GM23338 (cell line): ENCODE measurements at regions not wholly inside any gene's neighbourhood (a gene's known extent, or its start where the extent isn't known, plus 50 kb on each side); places are given as distances from the start of the nearest gene placed in this dataset.

Experiments
- ATAC-seq: fragments of 200-7000 bp; cut with Tn5 transposase; 3 replicates; pipeline ENCODE4 v1.9.1; 2020
- DNase-seq: peaks from one replicate; pipeline ENCODE4 v3.0.0-alpha.2; 2015; ENCODE audit warnings: low spot score
- H2AFZ ChIP-seq: fragments of 200-600 bp; sonication (generic); 2 replicates; pipeline ENCODE4 v1.8.0; 2016; ENCODE audit warnings: antibody characterized with exemption, mild to moderate bottlenecking, moderate library complexity
- H3F3A ChIP-seq: fragments of 200-600 bp; sonication (generic); replicated peaks from 2 replicates; pipeline ENCODE4 v1.8.0; 2017; ENCODE audit warnings: antibody characterized with exemption, mixed run types, low read depth
- H3K27ac ChIP-seq: fragments of 200-600 bp; sonication (generic); 2 replicates; pipeline ENCODE4 v1.6.1; 2016; ENCODE audit warnings: low read depth
- H3K27me3 ChIP-seq: fragments of 200-600 bp; sonication (generic); 2 replicates; pipeline ENCODE4 v1.8.0; 2016; ENCODE audit warnings: mild to moderate bottlenecking, mixed run types, moderate library complexity; ENCODE audit not compliant: insufficient read depth
- H3K36me3 ChIP-seq: fragments of 200-600 bp; sonication (generic); 2 replicates; pipeline ENCODE4 v1.8.0; 2016; ENCODE audit warnings: mild to moderate bottlenecking; ENCODE audit not compliant: insufficient read depth
- H3K4me1 ChIP-seq: fragments of 200-600 bp; sonication (generic); 2 replicates; pipeline ENCODE4 v1.8.0; 2016; ENCODE audit warnings: mild to moderate bottlenecking, moderate library complexity; ENCODE audit not compliant: insufficient read depth
- H3K4me2 ChIP-seq: fragments of 200-600 bp; sonication (generic); 2 replicates; pipeline ENCODE4 v1.7.1; 2017; ENCODE audit warnings: mixed run types
- H3K4me3 ChIP-seq: fragments of 200-600 bp; sonication (generic); 2 replicates; pipeline ENCODE4 v1.6.1; 2016; ENCODE audit warnings: mixed run types
- H3K79me2 ChIP-seq: fragments of 200-600 bp; sonication (generic); replicated peaks from 2 replicates; pipeline ENCODE4 v1.8.0; 2017; ENCODE audit warnings: mild to moderate bottlenecking; ENCODE audit not compliant: insufficient read depth
- H3K9me2 ChIP-seq: fragments of 200-600 bp; sonication (generic); 2 replicates; pipeline ENCODE4 v1.8.0; 2017; ENCODE audit not compliant: insufficient read depth
- H4K20me1 ChIP-seq: fragments of 200-600 bp; sonication (generic); replicated peaks from 2 replicates; pipeline ENCODE4 v1.8.0; 2017; ENCODE audit warnings: mild to moderate bottlenecking; ENCODE audit not compliant: insufficient read depth
- H3K27ac Mint-ChIP-seq: 2 replicates; pipeline ENCODE4 v1.8.0; 2020; ENCODE audit warnings: inconsistent platforms, mild to moderate bottlenecking, moderate library complexity, mixed read lengths
- H3K27me3 Mint-ChIP-seq: 3 replicates; pipeline ENCODE4 v1.8.0; 2022; ENCODE audit warnings: low read depth, mild to moderate bottlenecking, moderate library complexity, mixed read lengths, inconsistent platforms; ENCODE audit not compliant: insufficient read depth, poor library complexity
- H3K36me3 Mint-ChIP-seq: 3 replicates; pipeline ENCODE4 v1.8.0; 2021; ENCODE audit warnings: low read depth, mild to moderate bottlenecking, inconsistent platforms, moderate library complexity, mixed read lengths
- H3K4me1 Mint-ChIP-seq: 3 replicates; pipeline ENCODE4 v1.8.0; 2020; ENCODE audit warnings: mild to moderate bottlenecking, inconsistent platforms, mixed read lengths
- H3K4me3 Mint-ChIP-seq: 3 replicates; pipeline ENCODE4 v1.8.0; 2021; ENCODE audit warnings: moderate library complexity, mild to moderate bottlenecking, inconsistent platforms, mixed read lengths
- H3K9me3 Mint-ChIP-seq: 3 replicates; pipeline ENCODE4 v1.8.0; 2020; ENCODE audit warnings: moderate library complexity, mild to moderate bottlenecking, inconsistent platforms, mixed read lengths
- EZH2 ChIP-seq: fragments of 200-600 bp; sonication (generic); IDR thresholded peaks from one replicate; pipeline ENCODE4 v1.8.0; 2017; ENCODE audit warnings: antibody characterized with exemption, mild to moderate bottlenecking, low read depth; ENCODE audit not compliant: unreplicated experiment
- EZH2phosphoT487 ChIP-seq: fragments of 200-600 bp; sonication (generic); IDR thresholded peaks from one replicate; pipeline ENCODE4 v1.8.1; 2018; ENCODE audit warnings: antibody characterized with exemption; ENCODE audit not compliant: unreplicated experiment
- JUNB ChIP-seq: IDR thresholded peaks from one replicate; pipeline ENCODE4 v1.6.1; 2016; ENCODE audit warnings: antibody characterized with exemption; ENCODE audit not compliant: unreplicated experiment
- NANOG ChIP-seq: IDR thresholded peaks from 2 replicates; pipeline ENCODE4 v1.6.1; 2016; ENCODE audit warnings: antibody characterized with exemption, borderline replicate concordance
- POLR2AphosphoS5 ChIP-seq: IDR thresholded peaks from 2 replicates; pipeline ENCODE4 v1.6.1; 2016; ENCODE audit warnings: antibody characterized with exemption, low read depth
- ZNF331 ChIP-seq: fragments of 250-450 bp; sonication (Bioruptor Pico); IDR thresholded peaks from 2 replicates; pipeline ENCODE4 v1.5.0; 2020; ENCODE audit warnings: low read depth, mild to moderate bottlenecking, moderate library complexity
- TF ChIP-seq, protein P1 (sequence below), 2 experiments: fragments of 200-600 bp in 1 of 2; sonication (generic) in 1 of 2; conservative IDR thresholded peaks; 2 replicates each; pipeline versions ENCODE4 v1.5.1 to v1.6.1; 2016 to 2017; ENCODE audit warnings: antibody characterized with exemption in 2 of 2, low read depth in 2 of 2, mild to moderate bottlenecking in 2 of 2, moderate library complexity in 1 of 2
- TF ChIP-seq, protein P2 (sequence below): fragments of 250-450 bp; sonication (Bioruptor Pico); IDR thresholded peaks from 2 replicates; pipeline ENCODE4 v1.5.0; 2020; ENCODE audit warnings: mild to moderate bottlenecking, moderate library complexity
- TF ChIP-seq, protein P3 (sequence below): IDR thresholded peaks from 2 replicates; pipeline ENCODE4 v1.6.1; 2016; ENCODE audit warnings: antibody characterized with exemption

DNA sequence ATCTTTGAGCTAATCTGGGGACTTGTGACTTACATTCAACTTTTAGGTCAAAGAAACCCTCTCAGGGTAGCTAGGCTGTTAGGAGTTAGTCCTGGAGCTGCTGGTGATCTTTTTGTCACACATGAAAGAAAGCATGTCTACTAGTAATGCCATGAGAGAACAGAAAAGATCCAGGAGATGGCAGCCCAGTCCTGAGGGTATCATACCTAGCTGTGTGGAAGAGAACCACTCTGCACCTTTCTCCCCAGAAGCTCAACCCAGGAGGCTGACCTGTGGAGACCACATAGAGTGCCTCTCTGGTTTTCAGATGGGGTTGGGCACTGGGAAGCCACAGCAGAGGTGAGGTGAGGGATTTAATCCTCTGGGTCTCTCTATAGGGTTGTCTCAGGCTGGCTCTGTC lies 460.2 kb upstream of the UBE2E3 start:
- no peaks in the 10 kb centered on the region for H3K36me3 ChIP-seq
- TF ChIP-seq POLR2AphosphoS5: no peak
- TF ChIP-seq, protein P1, sequence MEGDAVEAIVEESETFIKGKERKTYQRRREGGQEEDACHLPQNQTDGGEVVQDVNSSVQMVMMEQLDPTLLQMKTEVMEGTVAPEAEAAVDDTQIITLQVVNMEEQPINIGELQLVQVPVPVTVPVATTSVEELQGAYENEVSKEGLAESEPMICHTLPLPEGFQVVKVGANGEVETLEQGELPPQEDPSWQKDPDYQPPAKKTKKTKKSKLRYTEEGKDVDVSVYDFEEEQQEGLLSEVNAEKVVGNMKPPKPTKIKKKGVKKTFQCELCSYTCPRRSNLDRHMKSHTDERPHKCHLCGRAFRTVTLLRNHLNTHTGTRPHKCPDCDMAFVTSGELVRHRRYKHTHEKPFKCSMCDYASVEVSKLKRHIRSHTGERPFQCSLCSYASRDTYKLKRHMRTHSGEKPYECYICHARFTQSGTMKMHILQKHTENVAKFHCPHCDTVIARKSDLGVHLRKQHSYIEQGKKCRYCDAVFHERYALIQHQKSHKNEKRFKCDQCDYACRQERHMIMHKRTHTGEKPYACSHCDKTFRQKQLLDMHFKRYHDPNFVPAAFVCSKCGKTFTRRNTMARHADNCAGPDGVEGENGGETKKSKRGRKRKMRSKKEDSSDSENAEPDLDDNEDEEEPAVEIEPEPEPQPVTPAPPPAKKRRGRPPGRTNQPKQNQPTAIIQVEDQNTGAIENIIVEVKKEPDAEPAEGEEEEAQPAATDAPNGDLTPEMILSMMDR (conservative IDR thresholded peaks at IDR 0.05; ENCODE audit: low read depth in 2 of 2): peak in 1 of 2 experiments; percentile 32; a peak in 2 of 4 replicates
- no peak overlapping the region for H2AFZ ChIP-seq
- Mint-ChIP-seq H3K27ac (no peak overlapping the region), H3K4me3 (no peak overlapping the region), H3K9me3 (no peaks in the 10 kb centered on the region), H3K4me1 (peaks cover 15% of the 10 kb centered on the region), H3K27me3 (no peaks in the 10 kb centered on the region), H3K36me3 (no peaks in the 10 kb centered on the region)
- no peaks in the 10 kb centered on the region for H3K27me3 ChIP-seq
- no peak overlapping the region for H3K4me3 ChIP-seq
- DNase-seq: no peak
- no peak overlapping the region for H3K4me2 ChIP-seq
- H3K79me2 ChIP-seq: no peaks in the 10 kb centered on the region
- no peak; the same call in 2 of the 3 replicates for ATAC-seq
- no peaks in the 10 kb centered on the region for H4K20me1 ChIP-seq
- H3K4me1 ChIP-seq: no peaks in the 10 kb centered on the region
- H3K9me2 ChIP-seq: no peaks in the 10 kb centered on the region
- H3F3A ChIP-seq: no peaks in the 10 kb centered on the region
- H3K27ac ChIP-seq: no peak overlapping the region

DNA sequence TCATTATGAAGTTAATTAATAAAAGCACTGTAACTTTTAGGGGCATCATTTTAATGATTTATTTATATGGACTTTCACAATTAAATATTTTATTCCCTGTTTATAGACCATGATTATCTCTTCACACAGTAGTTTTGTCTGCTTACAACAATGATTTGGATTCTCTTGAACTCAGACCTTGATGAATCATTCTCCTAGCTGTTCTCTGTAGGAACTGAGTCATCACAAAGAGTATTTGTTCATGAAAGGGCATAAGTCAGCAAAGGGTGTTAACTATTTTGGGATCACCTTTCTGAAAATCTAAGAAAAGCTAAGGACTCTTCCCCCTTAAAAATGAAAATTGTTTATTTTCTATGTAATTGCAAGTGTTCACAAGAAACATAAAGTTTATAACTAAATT lies 461.1 kb upstream of the UBE2E3 start:
- DNase-seq (no peak), ATAC-seq (no peak)
- H3K27me3 Mint-ChIP-seq: no peaks in the 10 kb centered on the region

DNA sequence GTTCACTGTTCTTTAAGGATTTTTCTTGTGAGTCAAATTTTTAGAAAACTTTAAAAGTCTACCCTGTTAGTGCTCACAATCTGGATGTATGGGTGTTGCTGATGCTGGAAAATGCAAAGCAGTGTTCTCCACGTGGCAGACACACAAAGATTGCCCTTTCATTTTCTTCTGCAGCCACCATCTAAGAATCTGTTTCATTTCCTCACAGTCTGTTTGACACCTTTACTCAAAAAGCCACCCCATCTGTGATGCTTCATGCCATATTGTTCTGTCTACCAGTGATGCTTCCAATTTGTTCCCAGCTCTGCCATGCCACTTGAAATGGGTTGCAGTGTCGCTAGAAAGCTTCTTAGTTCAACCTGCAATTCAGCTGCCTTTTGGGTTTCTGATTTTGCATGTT lies 464.2 kb upstream of the UBE2E3 start:
- Mint-ChIP-seq H3K27ac (no peak overlapping the region), H3K36me3 (no peaks in the 10 kb centered on the region), H3K27me3 (no peaks in the 10 kb centered on the region), H3K4me1 (peaks cover 8% of the 10 kb centered on the region; the same call in 2 of the 3 replicates), H3K9me3 (no peaks in the 10 kb centered on the region), H3K4me3 (no peak overlapping the region)
- Histone ChIP-seq H3K79me2 (no peaks in the 10 kb centered on the region), H3K36me3 (no peaks in the 10 kb centered on the region), H3K4me1 (no peaks in the 10 kb centered on the region), H3K27me3 (no peaks in the 10 kb centered on the region), H3K4me3 (no peak overlapping the region), H3K27ac (no peak overlapping the region), H4K20me1 (no peaks in the 10 kb centered on the region), H3K9me2 (no peaks in the 10 kb centered on the region), H2AFZ (no peak overlapping the region), H3F3A (no peaks in the 10 kb centered on the region), H3K4me2 (no peak overlapping the region)
- ATAC-seq (no peak), DNase-seq (no peak)
- no peak for TF ChIP-seq JUNB
- no peak for TF ChIP-seq ZNF331
- no peak for TF ChIP-seq EZH2
- TF ChIP-seq, protein P2, sequence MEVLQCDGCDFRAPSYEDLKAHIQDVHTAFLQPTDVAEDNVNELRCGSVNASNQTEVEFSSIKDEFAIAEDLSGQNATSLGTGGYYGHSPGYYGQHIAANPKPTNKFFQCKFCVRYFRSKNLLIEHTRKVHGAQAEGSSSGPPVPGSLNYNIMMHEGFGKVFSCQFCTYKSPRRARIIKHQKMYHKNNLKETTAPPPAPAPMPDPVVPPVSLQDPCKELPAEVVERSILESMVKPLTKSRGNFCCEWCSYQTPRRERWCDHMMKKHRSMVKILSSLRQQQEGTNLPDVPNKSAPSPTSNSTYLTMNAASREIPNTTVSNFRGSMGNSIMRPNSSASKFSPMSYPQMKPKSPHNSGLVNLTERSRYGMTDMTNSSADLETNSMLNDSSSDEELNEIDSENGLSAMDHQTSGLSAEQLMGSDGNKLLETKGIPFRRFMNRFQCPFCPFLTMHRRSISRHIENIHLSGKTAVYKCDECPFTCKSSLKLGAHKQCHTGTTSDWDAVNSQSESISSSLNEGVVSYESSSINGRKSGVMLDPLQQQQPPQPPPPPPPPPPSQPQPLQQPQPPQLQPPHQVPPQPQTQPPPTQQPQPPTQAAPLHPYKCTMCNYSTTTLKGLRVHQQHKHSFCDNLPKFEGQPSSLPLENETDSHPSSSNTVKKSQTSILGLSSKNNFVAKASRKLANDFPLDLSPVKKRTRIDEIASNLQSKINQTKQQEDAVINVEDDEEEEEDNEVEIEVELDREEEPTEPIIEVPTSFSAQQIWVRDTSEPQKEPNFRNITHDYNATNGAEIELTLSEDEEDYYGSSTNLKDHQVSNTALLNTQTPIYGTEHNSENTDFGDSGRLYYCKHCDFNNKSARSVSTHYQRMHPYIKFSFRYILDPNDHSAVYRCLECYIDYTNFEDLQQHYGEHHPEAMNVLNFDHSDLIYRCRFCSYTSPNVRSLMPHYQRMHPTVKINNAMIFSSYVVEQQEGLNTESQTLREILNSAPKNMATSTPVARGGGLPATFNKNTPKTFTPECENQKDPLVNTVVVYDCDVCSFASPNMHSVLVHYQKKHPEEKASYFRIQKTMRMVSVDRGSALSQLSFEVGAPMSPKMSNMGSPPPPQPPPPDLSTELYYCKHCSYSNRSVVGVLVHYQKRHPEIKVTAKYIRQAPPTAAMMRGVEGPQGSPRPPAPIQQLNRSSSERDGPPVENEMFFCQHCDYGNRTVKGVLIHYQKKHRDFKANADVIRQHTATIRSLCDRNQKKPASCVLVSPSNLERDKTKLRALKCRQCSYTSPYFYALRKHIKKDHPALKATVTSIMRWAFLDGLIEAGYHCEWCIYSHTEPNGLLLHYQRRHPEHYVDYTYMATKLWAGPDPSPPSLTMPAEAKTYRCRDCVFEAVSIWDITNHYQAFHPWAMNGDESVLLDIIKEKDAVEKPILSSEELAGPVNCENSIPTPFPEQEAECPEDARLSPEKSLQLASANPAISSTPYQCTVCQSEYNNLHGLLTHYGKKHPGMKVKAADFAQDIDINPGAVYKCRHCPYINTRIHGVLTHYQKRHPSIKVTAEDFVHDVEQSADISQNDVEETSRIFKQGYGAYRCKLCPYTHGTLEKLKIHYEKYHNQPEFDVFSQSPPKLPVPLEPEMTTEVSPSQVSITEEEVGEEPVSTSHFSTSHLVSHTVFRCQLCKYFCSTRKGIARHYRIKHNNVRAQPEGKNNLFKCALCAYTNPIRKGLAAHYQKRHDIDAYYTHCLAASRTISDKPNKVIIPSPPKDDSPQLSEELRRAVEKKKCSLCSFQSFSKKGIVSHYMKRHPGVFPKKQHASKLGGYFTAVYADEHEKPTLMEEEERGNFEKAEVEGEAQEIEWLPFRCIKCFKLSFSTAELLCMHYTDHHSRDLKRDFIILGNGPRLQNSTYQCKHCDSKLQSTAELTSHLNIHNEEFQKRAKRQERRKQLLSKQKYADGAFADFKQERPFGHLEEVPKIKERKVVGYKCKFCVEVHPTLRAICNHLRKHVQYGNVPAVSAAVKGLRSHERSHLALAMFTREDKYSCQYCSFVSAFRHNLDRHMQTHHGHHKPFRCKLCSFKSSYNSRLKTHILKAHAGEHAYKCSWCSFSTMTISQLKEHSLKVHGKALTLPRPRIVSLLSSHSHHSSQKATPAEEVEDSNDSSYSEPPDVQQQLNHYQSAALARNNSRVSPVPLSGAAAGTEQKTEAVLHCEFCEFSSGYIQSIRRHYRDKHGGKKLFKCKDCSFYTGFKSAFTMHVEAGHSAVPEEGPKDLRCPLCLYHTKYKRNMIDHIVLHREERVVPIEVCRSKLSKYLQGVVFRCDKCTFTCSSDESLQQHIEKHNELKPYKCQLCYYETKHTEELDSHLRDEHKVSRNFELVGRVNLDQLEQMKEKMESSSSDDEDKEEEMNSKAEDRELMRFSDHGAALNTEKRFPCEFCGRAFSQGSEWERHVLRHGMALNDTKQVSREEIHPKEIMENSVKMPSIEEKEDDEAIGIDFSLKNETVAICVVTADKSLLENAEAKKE (CRISPR knock-in tag): no peak
- TF ChIP-seq NANOG: no peak

More for the DNA sequence above, 461.1 kb upstream of the UBE2E3 start:
- no peak overlapping the region for H3K27ac ChIP-seq
- Mint-ChIP-seq H3K27ac (no peak overlapping the region), H3K9me3 (no peaks in the 10 kb centered on the region), H3K36me3 (no peaks in the 10 kb centered on the region), H3K4me3 (no peak overlapping the region), H3K4me1 (peaks cover 10% of the 10 kb centered on the region; the same call in 2 of the 3 replicates)
- H3F3A ChIP-seq: no peaks in the 10 kb centered on the region
- no peaks in the 10 kb centered on the region for H4K20me1 ChIP-seq
- H3K36me3 ChIP-seq: no peaks in the 10 kb centered on the region
- TF ChIP-seq, protein P3, sequence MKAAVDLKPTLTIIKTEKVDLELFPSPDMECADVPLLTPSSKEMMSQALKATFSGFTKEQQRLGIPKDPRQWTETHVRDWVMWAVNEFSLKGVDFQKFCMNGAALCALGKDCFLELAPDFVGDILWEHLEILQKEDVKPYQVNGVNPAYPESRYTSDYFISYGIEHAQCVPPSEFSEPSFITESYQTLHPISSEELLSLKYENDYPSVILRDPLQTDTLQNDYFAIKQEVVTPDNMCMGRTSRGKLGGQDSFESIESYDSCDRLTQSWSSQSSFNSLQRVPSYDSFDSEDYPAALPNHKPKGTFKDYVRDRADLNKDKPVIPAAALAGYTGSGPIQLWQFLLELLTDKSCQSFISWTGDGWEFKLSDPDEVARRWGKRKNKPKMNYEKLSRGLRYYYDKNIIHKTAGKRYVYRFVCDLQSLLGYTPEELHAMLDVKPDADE: no peak
- no peak for TF ChIP-seq EZH2
- no peak for TF ChIP-seq EZH2phosphoT487
- H3K4me3 ChIP-seq: no peak overlapping the region
- no peak overlapping the region for H2AFZ ChIP-seq
- H3K79me2 ChIP-seq: no peaks in the 10 kb centered on the region
- H3K4me1 ChIP-seq: no peaks in the 10 kb centered on the region
- no peak overlapping the region for H3K4me2 ChIP-seq
- no peaks in the 10 kb centered on the region for H3K9me2 ChIP-seq
- no peaks in the 10 kb centered on the region for H3K27me3 ChIP-seq
